Activated gamma-delta T cell treated with anti-CD3 and anti-CD28 coated beads, Interleukin-2, amount 50 U/mL, for 16 hours (primary cell): ENCODE measurements at regions not wholly inside any gene's neighbourhood (a gene's known extent, or its start where the extent isn't known, plus 50 kb on each side); places are given as distances from the start of the nearest gene placed in this dataset.
"Not testable (repeated sequence)": the region's sequence is repeated elsewhere in the genome, so short reads cannot be mapped to it uniquely, and the experiment has no call there.

Source experiments
- DNase-seq: peaks from one replicate; pipeline ENCODE4 v3.0.0-alpha.2; 2020; ENCODE audit warnings: low read depth

DNA sequence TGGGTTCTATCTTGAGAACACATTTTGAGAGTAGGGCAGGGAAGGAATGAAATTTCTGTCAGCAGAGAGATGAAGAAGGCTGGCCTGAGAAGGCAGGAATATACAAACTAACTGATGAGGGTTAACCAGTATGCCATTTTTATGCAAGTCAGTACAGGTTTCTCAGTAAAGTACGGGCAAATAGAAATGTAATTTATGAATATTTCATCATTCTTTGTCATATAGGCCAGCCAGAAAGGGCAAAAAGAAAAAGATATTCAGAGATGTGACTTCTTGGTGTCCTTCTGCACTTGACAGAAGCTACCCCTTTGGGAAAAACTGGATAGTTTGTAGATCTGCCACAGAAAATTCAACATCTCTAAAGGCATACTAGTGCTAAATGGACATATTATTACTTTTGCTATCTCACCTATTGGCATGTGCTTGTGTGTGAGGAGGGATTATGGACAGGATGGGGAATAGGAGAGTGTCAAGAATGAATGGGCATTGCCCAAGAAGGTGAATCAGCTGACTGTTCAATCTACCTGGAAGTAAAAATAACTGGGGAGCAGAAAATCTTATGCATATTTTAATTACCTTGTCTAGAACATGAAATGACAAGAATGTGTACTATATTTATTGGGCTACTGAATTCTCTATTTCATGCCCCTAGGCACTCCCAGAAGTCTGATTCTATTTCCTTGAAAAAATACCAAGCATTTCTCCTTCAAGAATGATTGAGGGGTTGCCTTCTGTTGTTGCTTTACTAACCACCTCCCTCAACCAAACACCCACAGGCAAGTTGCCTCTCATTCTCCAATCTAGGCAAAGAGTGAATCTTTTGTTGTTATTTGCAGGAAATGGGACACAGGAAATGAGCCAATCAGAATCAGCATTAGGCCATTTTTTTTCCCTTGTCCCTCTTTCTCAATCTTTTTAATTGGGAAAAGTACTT is 175.1 kb upstream of the SLC38A2 start:
- no peak for DNase-seq

DNA sequence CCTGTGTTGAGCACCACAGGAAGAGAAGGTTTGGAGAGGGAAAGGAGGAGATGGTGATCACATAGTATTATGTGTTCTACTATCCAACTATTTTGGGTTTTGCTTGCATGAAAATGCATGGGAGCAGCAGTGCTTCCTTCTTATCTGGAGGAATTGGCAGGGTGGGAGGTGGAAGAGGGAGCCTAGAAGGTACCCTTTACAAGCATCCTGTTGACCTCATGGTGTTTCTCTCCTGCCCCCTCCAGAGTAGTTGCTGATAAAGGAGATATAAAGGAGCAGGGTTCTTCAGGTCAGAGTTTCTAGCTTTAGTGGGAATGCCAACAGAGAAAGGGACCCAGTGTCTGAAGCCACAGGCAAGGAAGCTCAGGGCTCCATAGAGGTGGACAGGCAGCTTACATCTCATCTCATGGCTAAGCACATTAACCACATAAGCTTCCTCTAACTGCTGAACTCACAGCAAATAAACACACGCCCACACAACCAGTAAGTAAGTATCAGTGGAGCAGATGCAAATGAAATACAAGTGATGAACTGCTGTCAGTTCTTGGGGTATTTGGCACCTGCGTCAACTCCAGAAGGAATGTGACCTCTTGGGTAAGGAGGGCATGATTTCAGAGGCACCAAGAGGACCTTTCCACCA is 174.2 kb upstream of the SLC38A2 start:
- no peak for DNase-seq

DNA sequence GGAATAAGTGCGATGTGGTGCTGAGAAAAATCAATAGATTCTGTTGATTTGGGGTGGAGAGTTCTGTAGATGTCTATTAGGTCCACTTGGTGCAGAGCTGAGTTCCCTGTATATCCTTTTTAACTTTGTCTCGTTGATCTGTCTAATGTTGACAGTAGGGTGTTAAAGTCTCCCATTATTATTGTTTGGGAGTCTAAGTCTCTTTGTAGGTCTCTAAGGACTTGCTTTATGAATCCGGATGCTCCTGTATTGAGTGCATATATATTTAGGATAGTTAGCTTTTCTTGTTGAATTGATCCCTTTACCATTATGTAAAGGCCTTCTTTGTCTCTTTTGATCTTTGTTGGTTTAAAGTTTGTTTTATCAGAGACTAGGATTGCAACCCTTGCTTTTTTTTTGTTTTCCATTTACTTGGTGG is 170.8 kb upstream of the SLC38A2 start:
- not testable (repeated sequence) for DNase-seq

DNA sequence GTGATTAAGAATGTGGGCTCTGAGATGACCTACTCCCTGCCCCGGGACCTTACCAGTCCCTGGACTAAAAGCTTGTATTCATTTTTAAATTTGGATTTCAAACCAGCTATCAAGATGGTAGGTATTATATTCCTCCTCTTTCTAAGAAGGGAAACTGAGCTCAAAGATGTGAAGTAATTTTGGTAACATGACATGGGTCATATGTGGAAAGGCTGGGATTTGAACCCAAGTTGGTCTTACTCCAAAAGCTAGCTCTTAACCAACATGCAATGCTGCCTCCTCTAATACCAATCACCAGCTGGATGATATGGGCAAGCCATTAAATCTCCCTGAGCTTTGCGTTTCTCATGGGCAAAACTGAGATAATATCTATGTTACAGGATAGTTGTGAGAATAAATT is 166.4 kb upstream of the SLC38A2 start:
- DNase-seq, result no peak

DNA sequence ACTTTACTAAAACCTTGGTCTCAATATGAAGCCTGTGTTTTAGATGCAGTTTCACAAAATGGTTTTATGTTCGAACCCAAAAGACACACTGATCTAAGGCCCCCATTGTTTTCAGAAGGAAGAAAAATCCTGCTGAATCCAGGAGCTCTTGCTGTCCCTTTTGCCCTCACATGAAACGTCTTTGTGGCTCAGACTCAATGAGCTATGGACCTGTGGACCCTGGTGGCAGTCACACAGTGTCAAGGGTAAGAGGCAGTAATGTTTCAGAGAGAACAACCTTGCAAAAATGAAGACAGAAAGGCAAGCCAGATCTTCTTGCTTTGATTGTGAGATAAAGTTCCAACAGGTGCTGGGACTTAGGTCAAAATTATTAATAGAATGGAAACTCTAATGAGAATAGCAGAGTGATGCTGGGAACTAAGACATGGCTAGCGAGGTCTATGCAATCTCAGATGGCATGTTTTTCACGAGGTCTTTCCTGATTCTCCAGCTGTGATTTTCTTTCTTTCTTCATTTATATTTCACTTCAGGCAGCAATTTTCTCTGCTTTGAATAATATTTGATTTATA is 164.9 kb upstream of the SLC38A2 start:
- DNase-seq, result no peak

DNA sequence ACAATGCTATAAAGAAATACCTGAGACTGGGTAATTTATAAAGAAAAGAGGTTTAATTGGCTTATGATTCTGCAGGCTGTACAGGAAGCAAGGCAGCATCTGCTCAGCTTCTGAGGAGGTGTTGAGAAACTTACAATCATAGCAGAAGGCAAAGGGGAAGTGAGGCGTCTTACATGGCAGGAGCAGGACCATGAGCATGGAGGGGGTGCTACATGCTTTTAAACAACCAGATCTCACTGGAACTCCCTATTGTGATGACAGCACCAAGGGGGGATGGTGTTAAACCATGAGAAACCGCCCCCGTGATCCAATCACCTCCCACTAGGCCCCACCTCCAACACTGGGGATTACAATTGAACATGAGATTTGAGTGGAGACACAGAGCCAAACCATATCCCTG is 163.7 kb upstream of the SLC38A2 start:
- not testable (repeated sequence) for DNase-seq

DNA sequence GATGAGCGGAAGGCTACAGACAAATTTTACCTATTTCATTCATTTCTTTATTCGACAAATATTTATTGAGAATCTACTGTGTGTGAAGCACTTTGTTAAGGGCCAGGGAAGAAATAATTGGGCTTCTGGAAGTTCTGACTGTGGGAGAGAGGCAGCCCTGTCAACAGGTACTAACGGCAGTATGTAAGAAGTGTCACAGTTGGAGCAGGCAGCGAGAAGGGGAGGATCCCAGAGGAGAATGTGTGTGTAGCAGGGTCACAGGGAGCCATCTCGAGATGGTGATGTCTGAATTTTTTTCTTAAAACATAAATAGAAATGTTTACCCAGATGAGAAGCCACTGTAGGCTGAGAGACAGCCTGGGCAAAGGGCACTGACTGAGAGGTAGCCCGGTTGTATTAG is 163.3 kb upstream of the SLC38A2 start:
- no peak for DNase-seq

DNA sequence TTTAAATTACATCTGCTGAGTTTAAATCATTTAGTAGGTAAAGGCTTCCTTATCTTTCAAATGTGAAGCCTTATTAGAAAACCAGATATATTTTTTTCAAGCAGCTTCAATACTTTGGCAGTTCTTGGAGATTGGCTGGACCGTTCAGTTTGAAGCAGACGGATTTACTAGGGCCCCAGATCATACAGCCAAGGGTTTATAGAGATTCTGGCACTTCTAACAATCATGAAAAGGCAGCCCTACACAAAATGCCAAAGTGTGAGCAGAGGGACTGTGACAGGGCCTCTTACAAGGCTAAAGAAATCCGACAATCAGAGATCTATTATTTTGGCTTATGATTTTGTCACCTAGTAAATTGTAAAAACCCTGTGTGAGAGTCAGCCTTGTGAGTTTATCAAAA is 162.8 kb upstream of the SLC38A2 start:
- DNase-seq, result no peak

DNA sequence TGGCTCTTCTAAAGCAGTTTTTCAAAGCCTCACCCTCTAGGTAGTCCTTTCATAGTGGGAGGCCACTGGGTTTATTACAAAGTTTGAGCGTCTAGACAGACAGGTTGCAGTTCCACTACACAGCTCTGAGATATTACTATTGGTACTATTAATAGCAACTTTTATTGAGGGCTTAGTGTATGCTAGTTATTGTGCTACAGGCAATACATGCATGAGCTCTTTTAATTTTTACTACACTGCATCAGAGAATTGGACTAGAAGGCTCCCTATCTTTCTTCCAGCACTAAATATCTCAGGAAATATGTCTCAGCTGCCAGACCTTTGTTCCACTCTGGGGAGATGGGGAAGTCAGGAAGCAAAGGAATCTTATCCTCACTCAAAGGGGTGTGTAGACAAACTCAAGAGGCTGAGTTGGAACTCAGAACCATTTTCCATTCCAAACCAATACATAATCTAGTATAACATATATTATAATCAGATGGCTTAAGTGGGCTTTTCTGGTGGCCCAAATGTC is 161.8 kb upstream of the SLC38A2 start:
- DNase-seq, result no peak

DNA sequence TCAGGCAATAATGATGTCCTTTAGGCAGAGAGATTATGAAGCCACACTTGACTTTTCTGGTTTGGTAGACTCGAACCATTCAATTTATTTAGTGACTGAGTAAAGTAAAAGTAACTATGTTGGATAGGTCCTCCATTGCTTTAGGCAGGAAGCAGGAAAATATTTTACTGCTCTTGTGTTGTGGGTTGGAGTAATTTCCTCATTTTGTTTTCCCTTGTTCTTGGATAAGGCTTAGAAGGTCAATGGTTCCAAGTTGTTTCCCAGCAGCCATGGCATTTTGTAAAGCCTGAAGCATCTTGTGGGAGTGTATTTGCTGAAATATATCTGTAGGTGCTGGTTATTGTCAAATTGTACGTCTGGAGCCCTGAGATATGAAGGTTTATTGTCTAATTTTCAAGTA is 161.2 kb upstream of the SLC38A2 start:
- DNase-seq, result no peak

DNA sequence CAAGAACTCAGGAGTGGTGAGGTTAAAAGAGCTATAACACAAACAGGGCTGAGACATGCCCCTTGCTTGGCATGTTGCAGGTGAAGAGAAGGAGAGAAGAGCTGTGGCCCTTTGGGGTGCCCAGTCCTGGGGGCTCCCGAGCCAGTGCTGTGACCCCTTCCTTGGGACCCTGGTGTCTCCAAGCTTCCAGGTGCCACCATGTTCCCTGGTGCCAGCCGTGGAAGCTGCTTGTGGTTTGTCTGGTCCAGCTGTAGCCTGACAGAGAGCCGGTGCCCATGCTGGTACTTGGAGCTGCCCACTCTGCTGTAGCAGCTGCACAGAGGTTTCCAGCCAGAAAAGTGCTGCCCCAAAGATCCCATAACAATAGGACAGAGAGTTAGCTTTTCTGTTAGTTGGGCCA is 159.2 kb upstream of the SLC38A2 start:
- DNase-seq, result no peak

DNA sequence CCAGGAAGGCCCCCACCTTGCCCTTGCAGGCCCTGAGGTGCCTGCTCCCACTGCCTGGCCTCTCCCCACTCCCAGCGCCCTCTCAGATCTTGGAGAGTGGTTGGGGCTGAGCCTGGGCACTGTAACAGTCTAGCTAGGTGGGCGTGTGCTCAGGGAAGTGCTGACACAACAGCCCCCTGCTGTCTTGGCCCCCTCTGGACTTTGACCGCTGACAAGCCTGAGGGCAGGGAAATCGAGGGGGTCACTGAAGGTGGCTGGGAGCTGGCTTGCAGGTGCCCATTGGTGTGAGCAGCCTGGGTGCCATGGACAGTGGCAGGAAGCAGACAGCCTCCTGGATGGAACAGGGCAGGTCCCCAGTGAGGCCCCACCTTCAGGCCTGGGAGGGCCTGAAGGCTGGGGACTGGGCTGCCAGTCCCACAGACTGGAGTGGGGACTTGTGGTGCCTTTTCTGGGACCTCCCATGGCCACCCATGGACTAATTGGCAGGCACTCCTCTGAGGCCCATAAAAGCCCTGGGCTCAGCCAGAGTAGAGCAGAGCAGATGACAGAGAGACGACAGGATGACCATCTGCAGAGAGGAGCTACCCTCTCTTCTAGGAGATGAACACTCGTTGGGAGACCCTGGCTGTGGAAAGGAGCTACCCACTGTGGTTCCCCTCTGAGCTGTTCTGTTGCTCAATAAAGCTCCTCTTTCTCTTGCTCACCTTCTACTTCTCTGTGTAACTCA is 158.6 kb upstream of the SLC38A2 start:
- no peak for DNase-seq

DNA sequence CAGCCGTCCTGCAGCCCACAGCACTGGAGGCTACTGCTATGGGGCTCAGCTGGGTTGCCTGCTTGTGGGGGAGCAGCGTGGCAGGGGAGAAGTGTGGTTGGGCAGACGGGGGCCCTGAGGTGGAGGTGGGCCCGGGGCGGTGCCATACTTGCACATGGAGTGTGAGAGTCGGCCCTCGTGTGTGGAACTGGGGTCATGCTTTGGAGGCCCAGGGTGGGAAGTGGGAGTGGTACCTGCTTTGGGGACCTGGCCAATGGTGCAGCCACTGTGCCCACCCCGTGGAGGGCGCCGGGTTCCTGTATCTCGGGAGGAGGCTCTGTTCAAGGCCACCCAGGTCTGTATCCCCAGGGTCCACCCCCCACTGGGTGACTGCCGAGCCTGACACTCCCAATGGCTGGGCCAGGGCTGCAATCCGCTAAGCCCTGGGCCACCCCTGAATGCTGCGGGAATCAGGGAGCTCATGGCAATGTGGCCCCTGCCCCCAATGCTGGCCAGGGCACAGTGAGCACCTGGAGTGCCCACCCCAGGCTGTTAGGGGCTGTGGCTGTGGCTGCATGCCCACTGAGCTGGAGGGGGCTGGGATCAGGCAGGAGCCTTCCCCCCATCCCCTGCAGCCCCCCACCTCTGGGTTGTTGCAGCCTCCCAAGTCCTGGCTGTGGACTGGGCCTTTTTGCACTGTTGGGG is 157.9 kb upstream of the SLC38A2 start:
- DNase-seq, result no peak

DNA sequence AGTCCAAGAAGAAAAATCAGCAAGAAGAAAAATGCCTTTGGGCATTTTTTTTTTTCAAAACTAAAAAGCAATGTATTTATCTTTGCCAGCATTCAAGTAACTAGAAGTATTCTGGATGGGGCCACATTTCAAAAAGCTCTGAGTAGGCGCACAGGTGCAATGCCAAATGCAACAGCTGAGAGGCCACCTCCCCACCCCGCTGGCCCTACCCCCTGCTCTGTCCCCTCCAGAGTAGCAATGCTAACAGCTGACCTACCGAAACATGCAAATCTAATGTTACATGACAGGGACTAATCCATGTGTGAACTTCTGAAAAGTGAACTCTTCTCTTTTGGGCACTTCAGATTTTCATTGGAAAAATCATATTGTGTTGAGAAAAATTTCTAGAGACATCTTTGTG is 153.7 kb upstream of the SLC38A2 start:
- no peak for DNase-seq

DNA sequence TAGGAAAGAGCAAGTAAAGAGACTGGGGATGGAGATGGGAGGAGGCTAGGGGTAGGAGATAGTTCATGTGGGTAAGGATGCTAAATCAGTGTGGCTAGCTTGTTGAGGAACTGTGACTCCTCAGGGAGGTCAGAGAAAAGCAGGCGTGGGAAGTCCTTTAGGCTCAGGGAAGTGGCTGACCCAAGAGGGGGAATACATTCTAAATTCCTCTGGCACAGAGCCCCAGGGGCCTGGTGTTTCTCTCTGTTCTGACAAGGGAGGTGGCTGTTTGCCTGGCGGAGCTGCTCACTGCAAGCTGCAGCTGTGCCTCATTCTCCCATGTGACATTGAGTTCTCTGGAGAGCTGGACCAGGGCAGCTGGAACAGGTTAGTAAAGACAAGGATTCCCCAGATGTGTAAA is 152.2 kb upstream of the SLC38A2 start:
- no peak for DNase-seq

DNA sequence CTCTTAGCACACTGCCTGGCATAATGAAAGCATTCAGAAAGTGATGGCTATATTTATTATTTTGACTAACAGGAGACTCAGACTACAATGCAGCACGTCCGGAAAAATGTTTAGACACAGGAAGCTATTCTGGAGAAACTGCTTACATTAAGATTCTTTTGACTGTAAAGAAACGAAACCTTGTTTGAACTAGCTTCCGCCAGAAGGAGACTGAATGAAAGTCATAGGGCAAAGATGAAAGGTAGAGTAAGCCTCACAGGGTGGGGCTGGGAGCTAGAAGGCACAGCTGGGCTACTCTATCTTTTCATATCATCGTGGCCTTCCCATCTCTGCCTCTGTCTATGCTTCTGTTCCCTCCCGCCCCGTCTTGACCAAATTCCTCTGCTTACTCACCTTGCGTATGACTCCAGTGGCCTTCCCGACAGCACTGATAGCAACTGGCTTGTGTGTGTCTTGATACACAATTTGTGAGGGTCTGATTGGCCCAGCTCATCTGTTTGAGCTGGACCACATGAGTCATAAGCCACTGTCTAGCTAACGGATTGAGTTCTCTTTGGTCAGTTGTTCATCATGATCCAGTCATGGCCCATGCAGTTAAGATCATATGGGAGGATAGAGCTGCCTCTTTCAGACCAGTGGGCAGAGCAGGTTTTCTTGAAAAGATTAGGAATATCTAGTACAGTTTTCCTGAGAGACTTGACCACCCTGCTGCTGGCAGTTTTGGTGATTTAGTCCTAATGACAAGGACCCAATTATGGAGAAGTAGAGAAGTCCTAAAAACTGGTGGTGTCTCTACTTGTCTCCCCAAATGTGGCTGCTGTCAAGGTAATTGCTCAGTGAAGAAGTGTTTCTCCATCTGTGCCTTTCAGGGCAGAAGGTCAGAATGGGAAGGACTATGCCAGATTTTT is 151.5 kb upstream of the SLC38A2 start:
- no peak for DNase-seq

DNA sequence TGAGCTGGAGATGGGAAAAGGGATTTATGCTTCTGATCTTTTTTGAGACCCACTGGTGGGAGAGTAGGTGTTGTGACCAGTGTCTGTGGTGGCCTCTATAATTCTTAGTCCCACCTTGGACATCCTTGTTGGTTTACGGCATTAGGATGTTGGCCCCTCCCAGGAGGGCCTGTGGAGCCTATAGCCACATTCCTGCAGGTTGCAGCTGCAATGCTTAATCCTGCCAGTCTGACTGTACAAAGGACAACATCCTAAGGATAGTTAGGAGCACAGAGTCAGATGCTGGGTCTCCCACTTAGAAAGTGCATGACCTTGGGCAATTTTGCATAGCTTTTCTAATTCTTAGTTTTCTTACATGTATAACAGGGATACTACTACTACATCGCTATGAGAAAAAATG is 150.9 kb upstream of the SLC38A2 start:
- no peak for DNase-seq

DNA sequence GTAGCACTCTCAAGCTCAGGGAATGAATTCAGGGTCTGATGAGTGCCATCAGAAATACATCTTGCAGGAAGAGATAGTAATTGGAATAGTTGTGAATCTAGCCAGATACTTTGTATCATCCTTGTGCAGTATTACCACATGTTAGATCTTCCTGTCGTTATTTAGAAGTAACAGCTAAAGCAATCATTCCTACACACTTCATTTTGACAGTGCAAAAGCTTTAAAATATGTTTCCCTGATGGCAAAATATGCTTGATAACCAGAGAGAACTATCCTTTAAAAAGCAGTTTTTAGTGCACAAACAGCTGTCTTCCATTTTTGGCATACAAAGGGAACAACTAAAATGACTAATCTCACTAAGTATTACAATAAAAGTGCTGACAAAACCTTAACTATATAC is 149.5 kb upstream of the SLC38A2 start:
- no peak for DNase-seq

DNA sequence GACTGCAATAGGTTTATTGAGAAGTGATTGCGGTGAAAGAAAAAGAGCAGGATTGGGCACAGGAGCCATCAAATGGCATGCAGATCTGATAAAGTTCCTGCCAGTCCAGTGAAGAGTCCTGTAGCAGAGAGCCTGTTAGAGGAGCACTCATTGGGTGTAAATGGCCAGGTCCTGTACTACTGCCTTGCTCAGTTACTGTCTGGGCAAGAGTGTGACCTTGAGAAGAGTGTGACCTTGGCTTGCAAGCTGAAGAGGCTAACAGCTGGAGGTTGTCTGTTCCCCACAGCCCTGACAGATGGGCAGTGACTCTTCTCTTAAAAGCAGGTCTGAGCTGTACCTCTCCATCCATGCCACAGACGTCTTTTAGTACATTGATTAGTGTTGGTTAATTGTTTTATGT is 148.6 kb upstream of the SLC38A2 start:
- DNase-seq, result no peak

DNA sequence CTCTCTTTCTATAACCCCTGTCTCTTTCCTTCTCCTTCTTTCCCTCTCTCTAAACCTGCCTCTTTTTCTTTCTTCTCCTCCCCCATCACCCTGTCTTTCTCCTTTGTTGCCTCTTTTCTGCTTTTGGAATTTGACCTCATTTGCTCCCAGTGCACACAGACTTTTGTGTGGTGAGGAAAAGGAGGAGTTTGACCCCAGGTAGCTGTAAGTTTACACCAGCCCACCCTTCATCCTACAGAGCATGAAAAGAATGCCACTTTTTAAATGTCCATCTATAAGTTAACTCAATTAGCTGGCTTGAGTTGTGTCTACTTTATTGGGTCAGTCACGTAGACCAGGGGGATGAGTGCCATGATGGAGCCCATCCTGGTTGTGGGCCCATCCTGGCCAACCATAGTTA is 146.8 kb upstream of the SLC38A2 start:
- DNase-seq, result no peak

DNA sequence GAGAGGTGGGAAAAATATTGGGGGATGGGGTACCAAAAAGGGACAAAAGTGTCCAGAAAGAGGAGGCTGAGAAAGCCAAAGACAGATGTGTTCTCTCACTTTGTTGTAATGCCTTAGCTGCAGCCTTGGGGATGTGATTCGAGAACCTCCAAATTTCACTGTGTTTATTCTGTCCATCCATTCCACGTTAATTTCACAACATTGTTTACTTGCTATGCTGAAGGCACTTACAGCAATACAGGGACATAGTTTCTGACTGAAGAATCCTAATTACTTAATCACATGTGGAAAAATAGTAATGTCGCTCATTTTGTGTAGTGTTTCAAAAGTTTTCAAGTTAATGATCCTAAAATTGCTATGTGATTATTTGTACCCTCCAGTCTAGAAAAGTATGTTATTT is 146.2 kb upstream of the SLC38A2 start:
- DNase-seq, result no peak
